Body of pancreas (tissue), 4 donors: ENCODE measurements at regions not wholly inside any gene's neighbourhood (a gene's known extent, or its start where the extent isn't known, plus 50 kb on each side); places are given as distances from the start of the nearest gene placed in this dataset.
A peak's percentile ranks its signal among the peaks of the same experiment; 100 is the strongest.

ENCODE experiments used
- ATAC-seq: fragments of 150-250 bp; one replicate; pipeline ENCODE4 v1.9.1; 2016
- DNase-seq, 4 donors: peaks; one replicate each; pipeline ENCODE4 v3.0.0-alpha.2; 2019
- H3K27ac ChIP-seq, 4 donors: fragments of 200-600 bp; sonication (generic); 1 replicate in 3 of 4; 2 replicates in 1 of 4; pipeline versions ENCODE4 v1.5.1 to v1.6.1; 2016 to 2019; ENCODE audit warnings: mild to moderate bottlenecking in 1 of 4, mixed read lengths in 1 of 4, moderate library complexity in 1 of 4
- H3K27me3 ChIP-seq, 2 donors: fragments of 200-600 bp; sonication (generic); one replicate each; pipeline ENCODE4 v1.6.0; 2016; ENCODE audit warnings: mild to moderate bottlenecking in 1 of 2
- H3K36me3 ChIP-seq, 2 donors: fragments of 200-600 bp; sonication (generic); replicated peaks in 1 of 2; 2 replicates each; pipeline ENCODE4 v1.5.1; 2016; ENCODE audit warnings: low read depth in 2 of 2; ENCODE audit not compliant: insufficient read depth in 1 of 2
- H3K4me1 ChIP-seq: fragments of 200-600 bp; sonication (generic); one replicate; pipeline ENCODE4 v1.6.0; 2016
- H3K4me3 ChIP-seq, 2 donors: fragments of 200-600 bp; sonication (generic); 1 replicate in 1 of 2; 2 replicates in 1 of 2; pipeline ENCODE4 v1.5.1; 2016 to 2019
- H3K9me3 ChIP-seq, 3 donors: fragments of 200-600 bp; sonication (generic); 1 replicate in 2 of 3; 2 replicates in 1 of 3; pipeline ENCODE4 v1.5.1; 2016
- CTCF ChIP-seq, 7 experiments: fragments of 450-650 bp in 4 of 7; fragments of 200-600 bp in 3 of 7; sonication (generic) in 3 of 7; IDR thresholded peaks; one replicate each; pipeline ENCODE4 v1.5.1; 2016 to 2019; ENCODE audit warnings: antibody characterized with exemption in 7 of 7
- POLR2A ChIP-seq, 3 donors: fragments of 450-650 bp; IDR thresholded peaks; one replicate each; pipeline ENCODE4 v1.6.1; 2016; ENCODE audit warnings: antibody characterized with exemption in 3 of 3, mild to moderate bottlenecking in 2 of 3
- WGBS, 2 donors: methylation state at CpG; one replicate each; pipeline ENCODE4 v1.1.5; 2017; 5-methylcytosine and 5-hydroxymethylcytosine counted together
- intact Hi-C: fragments of 100-400 bp; cut with DNase I; formaldehyde crosslinking; loops from one replicate; pipeline ENCODE4 v1.15.1; 2023

GRCh38 chr2:22901471-22902179 lies 483.4 kb upstream of the KLHL29 start:
- Histone ChIP-seq H3K4me3 (no peak overlapping the region), H3K27ac (no peak overlapping the region), H3K36me3 (no peaks in the 10 kb centered on the region), H3K27me3 (no peaks in the 10 kb centered on the region), H3K4me1 (no peaks in the 10 kb centered on the region), H3K9me3 (no peaks in the 10 kb centered on the region)
- peak; percentile 40 for ATAC-seq
- WGBS, 2 donors, result 42 to 47% methylated on average over 9 of the region's 9 CpGs
- intact Hi-C loops, result no loop called here
- DNase-seq, result no peak
- no peak for TF ChIP-seq POLR2A (IDR thresholded peaks at IDR 0.05)
- TF ChIP-seq CTCF (IDR thresholded peaks at IDR 0.05), result no peak

GRCh38 chr2:22902180-22902550 lies 482.8 kb upstream of the KLHL29 start:
- H3K4me3 ChIP-seq, result no peak overlapping the region
- no peak for DNase-seq
- H3K9me3 ChIP-seq, result no peaks in the 10 kb centered on the region
- H3K4me1 ChIP-seq, result no peaks in the 10 kb centered on the region
- no peaks in the 10 kb centered on the region for H3K36me3 ChIP-seq
- intact Hi-C loops, result no loop called here
- no peaks in the 10 kb centered on the region for H3K27me3 ChIP-seq
- WGBS, 2 donors, result 27 to 28% methylated on average over 5 of the region's 5 CpGs
- TF ChIP-seq CTCF (IDR thresholded peaks at IDR 0.05), result no peak
- no peak for TF ChIP-seq POLR2A (IDR thresholded peaks at IDR 0.05)
- H3K27ac ChIP-seq, result no peak overlapping the region
- no peak for ATAC-seq

GRCh38 chr2:22902662-22903165 lies 482.3 kb upstream of the KLHL29 start:
- H3K27ac ChIP-seq, result no peak overlapping the region
- no peaks in the 10 kb centered on the region for H3K4me1 ChIP-seq
- DNase-seq, result peak in 1 of 4 donors; percentile 6
- no peaks in the 10 kb centered on the region for H3K36me3 ChIP-seq
- no peak for ATAC-seq
- intact Hi-C loops, result no loop called here
- TF ChIP-seq POLR2A (IDR thresholded peaks at IDR 0.05) (no peak), CTCF (IDR thresholded peaks at IDR 0.05) (no peak)
- H3K27me3 ChIP-seq, result no peaks in the 10 kb centered on the region
- no peaks in the 10 kb centered on the region for H3K9me3 ChIP-seq
- H3K4me3 ChIP-seq, result no peak overlapping the region
- WGBS, 2 donors, result 32 to 35% methylated on average over 6 of the region's 6 CpGs

GRCh38 chr2:22903616-22904015 lies 481.4 kb upstream of the KLHL29 start:
- ATAC-seq, result no peak
- H3K36me3 ChIP-seq, result no peaks in the 10 kb centered on the region

More at GRCh38 chr2:22903616-22904015, 481.4 kb upstream of the KLHL29 start:
- H3K4me3 ChIP-seq, result no peak overlapping the region
- H3K27me3 ChIP-seq, result no peaks in the 10 kb centered on the region
- H3K27ac ChIP-seq, result no peak overlapping the region
- WGBS, 2 donors, result 56 to 80% methylated on average over 1 of the region's 1 CpG
- intact Hi-C loops, result no loop called here
- no peaks in the 10 kb centered on the region for H3K4me1 ChIP-seq
- no peak for TF ChIP-seq CTCF (IDR thresholded peaks at IDR 0.05)
- no peak for TF ChIP-seq POLR2A (IDR thresholded peaks at IDR 0.05)
- DNase-seq, result no peak
- no peaks in the 10 kb centered on the region for H3K9me3 ChIP-seq
